Cerebellar cortex (tissue), 1 donor: ENCODE measurements at regions not wholly inside any gene's neighbourhood (a gene's known extent, or its start where the extent isn't known, plus 50 kb on each side); places are given as distances from the start of the nearest gene placed in this dataset.
"Not testable (repeated sequence)": the region's sequence is repeated elsewhere in the genome, so short reads cannot be mapped to it uniquely, and the experiment has no call there.

Source experiments
- DNase-seq: peaks from one replicate; pipeline ENCODE4 v3.0.0-alpha.2; 2015; ENCODE audit warnings: low spot score

GRCh38 chr4:164319688-164320087, 434.2 kb upstream of the SMIM31 start:
- DNase-seq: no peak

- no peak for DNase-seq
These were observed 433.1 kb upstream of the SMIM31 start for GRCh38 chr4:164320847-164321246.

GRCh38 chr4:164326056-164326455, 427.9 kb upstream of the SMIM31 start:
- DNase-seq: no peak

GRCh38 chr4:164337219-164337944, 416.5 kb upstream of the SMIM31 start:
- no peak for DNase-seq

- no peak for DNase-seq
These were observed 410.4 kb upstream of the SMIM31 start for GRCh38 chr4:164343472-164343976.

GRCh38 chr4:164345756-164346155, 408.2 kb upstream of the SMIM31 start:
- no peak for DNase-seq

GRCh38 chr4:164350061-164350460, 403.9 kb upstream of the SMIM31 start:
- no peak for DNase-seq

- not testable (repeated sequence) for DNase-seq
These were observed 403.2 kb upstream of the SMIM31 start for GRCh38 chr4:164350716-164351115.

GRCh38 chr4:164357957-164358356, 396.0 kb upstream of the SMIM31 start:
- no peak for DNase-seq

GRCh38 chr4:164358400-164358799, 395.5 kb upstream of the SMIM31 start:
- no peak for DNase-seq

GRCh38 chr4:164359881-164360280, 394.1 kb upstream of the SMIM31 start:
- DNase-seq: no peak

- DNase-seq: no peak
These were observed 385.0 kb upstream of the SMIM31 start for GRCh38 chr4:164368894-164369293.

GRCh38 chr4:164373021-164373420, 380.9 kb upstream of the SMIM31 start:
- no peak for DNase-seq

- no peak for DNase-seq
These were observed 376.7 kb upstream of the SMIM31 start for GRCh38 chr4:164377277-164377676.

- DNase-seq: no peak
These were observed 375.6 kb upstream of the SMIM31 start for GRCh38 chr4:164378361-164378760.

GRCh38 chr4:164379694-164380093, 374.2 kb upstream of the SMIM31 start:
- DNase-seq: no peak

- no peak for DNase-seq
These were observed 372.1 kb upstream of the SMIM31 start for GRCh38 chr4:164381859-164382258.

- no peak for DNase-seq
These were observed 370.9 kb upstream of the SMIM31 start for GRCh38 chr4:164383058-164383357.

GRCh38 chr4:164383358-164384220, 370.3 kb upstream of the SMIM31 start:
- peak; percentile 22 for DNase-seq

- DNase-seq: no peak
These were observed 369.5 kb upstream of the SMIM31 start for GRCh38 chr4:164384416-164384815.

- DNase-seq: no peak
These were observed 357.5 kb upstream of the SMIM31 start for GRCh38 chr4:164396439-164396838.

GRCh38 chr4:164402554-164402953, 351.4 kb upstream of the SMIM31 start:
- no peak for DNase-seq

- DNase-seq: no peak
These were observed 348.2 kb upstream of the SMIM31 start for GRCh38 chr4:164405774-164406173.
